SK-N-SH treated with all-trans-retinoic acid at 6 μM for 48 hours (cell line): ENCODE measurements at regions not wholly inside any gene's neighbourhood (a gene's known extent, or its start where the extent isn't known, plus 50 kb on each side); places are given as distances from the start of the nearest gene placed in this dataset.

Source experiments
- ATAC-seq: fragments of 200-7000 bp; cut with Tn5 transposase; 3 replicates; pipeline ENCODE4 v1.9.1; 2020; ENCODE audit warnings: mild to moderate bottlenecking, moderate library complexity
- ARNTL ChIP-seq: fragments of 450-650 bp; formaldehyde crosslinking; IDR thresholded peaks from 2 replicates; pipeline ENCODE4 v1.5.0; 2020; ENCODE audit warnings: low read depth, mild to moderate bottlenecking, moderate library complexity, borderline replicate concordance
- ESRRG ChIP-seq: fragments of 250-450 bp; sonication (Bioruptor Pico); IDR thresholded peaks from 2 replicates; pipeline ENCODE4 v1.6.1; 2021; ENCODE audit warnings: mild to moderate bottlenecking
- ISL1 ChIP-seq: fragments of 250-450 bp; sonication (Bioruptor Pico); IDR thresholded peaks from 2 replicates; pipeline ENCODE4 v2.1.2; 2022; ENCODE audit warnings: mild to moderate bottlenecking, moderate library complexity
- OSR1 ChIP-seq: fragments of 250-450 bp; sonication (Bioruptor Pico); IDR thresholded peaks from 2 replicates; pipeline ENCODE4 v1.8.0; 2022; ENCODE audit warnings: moderate library complexity, mild to moderate bottlenecking, inconsistent platforms
- PPARA ChIP-seq: fragments of 250-450 bp; sonication (Bioruptor Pico); IDR thresholded peaks from 2 replicates; pipeline ENCODE4 v1.5.0; 2020; ENCODE audit warnings: mild to moderate bottlenecking, borderline replicate concordance
- RARB ChIP-seq: fragments of 250-450 bp; sonication (Bioruptor Pico); IDR thresholded peaks from 2 replicates; pipeline ENCODE4 v1.8.0; 2021; ENCODE audit warnings: mild to moderate bottlenecking, moderate library complexity
- ZFP3 ChIP-seq: fragments of 250-450 bp; sonication (Bioruptor Pico); IDR thresholded peaks from 2 replicates; pipeline ENCODE4 v1.5.0; 2020; ENCODE audit warnings: mild to moderate bottlenecking, moderate library complexity
- ZFP30 ChIP-seq: fragments of 450-650 bp; formaldehyde crosslinking; IDR thresholded peaks from 2 replicates; pipeline ENCODE4 v1.5.0; 2022; ENCODE audit warnings: mild to moderate bottlenecking, moderate library complexity
- ZNF70 ChIP-seq: fragments of 450-650 bp; formaldehyde crosslinking; IDR thresholded peaks from 2 replicates; pipeline ENCODE4 v1.5.0; 2020; ENCODE audit warnings: mild to moderate bottlenecking, moderate library complexity
- ZNF8 ChIP-seq: fragments of 450-650 bp; formaldehyde crosslinking; IDR thresholded peaks from 2 replicates; pipeline ENCODE4 v1.5.0; 2020; ENCODE audit warnings: mild to moderate bottlenecking, moderate library complexity
- TF ChIP-seq, protein P1 (sequence below): fragments of 250-450 bp; sonication (Bioruptor Pico); IDR thresholded peaks from 2 replicates; pipeline ENCODE4 v1.8.0; 2020; ENCODE audit warnings: mild to moderate bottlenecking, moderate library complexity, borderline replicate concordance
- TF ChIP-seq, protein P2 (sequence below): fragments of 250-450 bp; sonication (Bioruptor Pico); IDR thresholded peaks from 2 replicates; pipeline ENCODE4 v1.5.1; 2020; ENCODE audit warnings: low read depth, mild to moderate bottlenecking, moderate library complexity
- TF ChIP-seq, protein P3 (sequence below): fragments of 250-450 bp; sonication (Bioruptor Pico); IDR thresholded peaks from 2 replicates; pipeline ENCODE4 v1.5.1; 2021; ENCODE audit warnings: mild to moderate bottlenecking, moderate library complexity
- TF ChIP-seq, protein P4 (sequence below): fragments of 250-450 bp; sonication (Bioruptor Pico); IDR thresholded peaks from 2 replicates; pipeline ENCODE4 v1.5.0; 2020; ENCODE audit warnings: mild to moderate bottlenecking, moderate library complexity

DNA sequence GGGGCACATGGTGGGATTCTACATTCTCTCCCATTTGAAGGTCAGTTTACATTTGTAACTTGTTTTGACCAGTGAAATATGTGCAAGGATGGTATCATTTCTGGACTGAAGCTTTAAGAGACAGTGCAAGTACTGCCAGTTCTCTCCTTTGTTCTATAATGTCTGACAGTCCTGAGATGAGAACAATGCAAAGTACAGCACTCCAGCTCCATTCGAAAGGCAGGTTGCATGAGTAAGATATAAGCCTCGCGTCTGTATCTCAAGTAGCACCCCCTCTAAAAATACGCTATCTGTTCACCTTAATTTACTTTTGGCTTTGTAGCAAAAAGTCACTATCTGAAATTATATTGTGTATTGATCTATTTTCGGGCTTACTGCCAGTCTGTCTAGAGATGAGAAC, 1122.2 kb upstream of the TMEM132C start:
- ATAC-seq = no peak
- TF ChIP-seq ARNTL (CRISPR knock-in tag) = no peak
- TF ChIP-seq ZFP30 (CRISPR knock-in tag) = no peak
- TF ChIP-seq, protein P1, sequence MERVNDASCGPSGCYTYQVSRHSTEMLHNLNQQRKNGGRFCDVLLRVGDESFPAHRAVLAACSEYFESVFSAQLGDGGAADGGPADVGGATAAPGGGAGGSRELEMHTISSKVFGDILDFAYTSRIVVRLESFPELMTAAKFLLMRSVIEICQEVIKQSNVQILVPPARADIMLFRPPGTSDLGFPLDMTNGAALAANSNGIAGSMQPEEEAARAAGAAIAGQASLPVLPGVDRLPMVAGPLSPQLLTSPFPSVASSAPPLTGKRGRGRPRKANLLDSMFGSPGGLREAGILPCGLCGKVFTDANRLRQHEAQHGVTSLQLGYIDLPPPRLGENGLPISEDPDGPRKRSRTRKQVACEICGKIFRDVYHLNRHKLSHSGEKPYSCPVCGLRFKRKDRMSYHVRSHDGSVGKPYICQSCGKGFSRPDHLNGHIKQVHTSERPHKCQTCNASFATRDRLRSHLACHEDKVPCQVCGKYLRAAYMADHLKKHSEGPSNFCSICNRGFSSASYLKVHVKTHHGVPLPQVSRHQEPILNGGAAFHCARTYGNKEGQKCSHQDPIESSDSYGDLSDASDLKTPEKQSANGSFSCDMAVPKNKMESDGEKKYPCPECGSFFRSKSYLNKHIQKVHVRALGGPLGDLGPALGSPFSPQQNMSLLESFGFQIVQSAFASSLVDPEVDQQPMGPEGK (CRISPR knock-in tag) = no peak
- TF ChIP-seq, protein P2, sequence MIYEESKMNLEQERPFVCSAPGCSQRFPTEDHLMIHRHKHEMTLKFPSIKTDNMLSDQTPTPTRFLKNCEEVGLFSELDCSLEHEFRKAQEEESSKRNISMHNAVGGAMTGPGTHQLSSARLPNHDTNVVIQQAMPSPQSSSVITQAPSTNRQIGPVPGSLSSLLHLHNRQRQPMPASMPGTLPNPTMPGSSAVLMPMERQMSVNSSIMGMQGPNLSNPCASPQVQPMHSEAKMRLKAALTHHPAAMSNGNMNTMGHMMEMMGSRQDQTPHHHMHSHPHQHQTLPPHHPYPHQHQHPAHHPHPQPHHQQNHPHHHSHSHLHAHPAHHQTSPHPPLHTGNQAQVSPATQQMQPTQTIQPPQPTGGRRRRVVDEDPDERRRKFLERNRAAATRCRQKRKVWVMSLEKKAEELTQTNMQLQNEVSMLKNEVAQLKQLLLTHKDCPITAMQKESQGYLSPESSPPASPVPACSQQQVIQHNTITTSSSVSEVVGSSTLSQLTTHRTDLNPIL (CRISPR knock-in tag) = no peak
- TF ChIP-seq, protein P3, sequence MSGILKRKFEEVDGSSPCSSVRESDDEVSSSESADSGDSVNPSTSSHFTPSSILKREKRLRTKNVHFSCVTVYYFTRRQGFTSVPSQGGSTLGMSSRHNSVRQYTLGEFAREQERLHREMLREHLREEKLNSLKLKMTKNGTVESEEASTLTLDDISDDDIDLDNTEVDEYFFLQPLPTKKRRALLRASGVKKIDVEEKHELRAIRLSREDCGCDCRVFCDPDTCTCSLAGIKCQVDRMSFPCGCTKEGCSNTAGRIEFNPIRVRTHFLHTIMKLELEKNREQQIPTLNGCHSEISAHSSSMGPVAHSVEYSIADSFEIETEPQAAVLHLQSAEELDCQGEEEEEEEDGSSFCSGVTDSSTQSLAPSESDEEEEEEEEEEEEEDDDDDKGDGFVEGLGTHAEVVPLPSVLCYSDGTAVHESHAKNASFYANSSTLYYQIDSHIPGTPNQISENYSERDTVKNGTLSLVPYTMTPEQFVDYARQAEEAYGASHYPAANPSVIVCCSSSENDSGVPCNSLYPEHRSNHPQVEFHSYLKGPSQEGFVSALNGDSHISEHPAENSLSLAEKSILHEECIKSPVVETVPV = no peak
- TF ChIP-seq ZFP3 (CRISPR knock-in tag) = no peak
- TF ChIP-seq ESRRG = no peak
- TF ChIP-seq ZNF8 (CRISPR knock-in tag) = no peak
- TF ChIP-seq OSR1 (CRISPR knock-in tag) = no peak
- no peak for TF ChIP-seq PPARA (CRISPR knock-in tag)
- TF ChIP-seq, protein P4, sequence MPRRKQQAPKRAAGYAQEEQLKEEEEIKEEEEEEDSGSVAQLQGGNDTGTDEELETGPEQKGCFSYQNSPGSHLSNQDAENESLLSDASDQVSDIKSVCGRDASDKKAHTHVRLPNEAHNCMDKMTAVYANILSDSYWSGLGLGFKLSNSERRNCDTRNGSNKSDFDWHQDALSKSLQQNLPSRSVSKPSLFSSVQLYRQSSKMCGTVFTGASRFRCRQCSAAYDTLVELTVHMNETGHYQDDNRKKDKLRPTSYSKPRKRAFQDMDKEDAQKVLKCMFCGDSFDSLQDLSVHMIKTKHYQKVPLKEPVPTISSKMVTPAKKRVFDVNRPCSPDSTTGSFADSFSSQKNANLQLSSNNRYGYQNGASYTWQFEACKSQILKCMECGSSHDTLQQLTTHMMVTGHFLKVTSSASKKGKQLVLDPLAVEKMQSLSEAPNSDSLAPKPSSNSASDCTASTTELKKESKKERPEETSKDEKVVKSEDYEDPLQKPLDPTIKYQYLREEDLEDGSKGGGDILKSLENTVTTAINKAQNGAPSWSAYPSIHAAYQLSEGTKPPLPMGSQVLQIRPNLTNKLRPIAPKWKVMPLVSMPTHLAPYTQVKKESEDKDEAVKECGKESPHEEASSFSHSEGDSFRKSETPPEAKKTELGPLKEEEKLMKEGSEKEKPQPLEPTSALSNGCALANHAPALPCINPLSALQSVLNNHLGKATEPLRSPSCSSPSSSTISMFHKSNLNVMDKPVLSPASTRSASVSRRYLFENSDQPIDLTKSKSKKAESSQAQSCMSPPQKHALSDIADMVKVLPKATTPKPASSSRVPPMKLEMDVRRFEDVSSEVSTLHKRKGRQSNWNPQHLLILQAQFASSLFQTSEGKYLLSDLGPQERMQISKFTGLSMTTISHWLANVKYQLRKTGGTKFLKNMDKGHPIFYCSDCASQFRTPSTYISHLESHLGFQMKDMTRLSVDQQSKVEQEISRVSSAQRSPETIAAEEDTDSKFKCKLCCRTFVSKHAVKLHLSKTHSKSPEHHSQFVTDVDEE = no peak
- no peak for TF ChIP-seq ZNF70 (CRISPR knock-in tag)
- no peak for TF ChIP-seq RARB (CRISPR knock-in tag)

DNA sequence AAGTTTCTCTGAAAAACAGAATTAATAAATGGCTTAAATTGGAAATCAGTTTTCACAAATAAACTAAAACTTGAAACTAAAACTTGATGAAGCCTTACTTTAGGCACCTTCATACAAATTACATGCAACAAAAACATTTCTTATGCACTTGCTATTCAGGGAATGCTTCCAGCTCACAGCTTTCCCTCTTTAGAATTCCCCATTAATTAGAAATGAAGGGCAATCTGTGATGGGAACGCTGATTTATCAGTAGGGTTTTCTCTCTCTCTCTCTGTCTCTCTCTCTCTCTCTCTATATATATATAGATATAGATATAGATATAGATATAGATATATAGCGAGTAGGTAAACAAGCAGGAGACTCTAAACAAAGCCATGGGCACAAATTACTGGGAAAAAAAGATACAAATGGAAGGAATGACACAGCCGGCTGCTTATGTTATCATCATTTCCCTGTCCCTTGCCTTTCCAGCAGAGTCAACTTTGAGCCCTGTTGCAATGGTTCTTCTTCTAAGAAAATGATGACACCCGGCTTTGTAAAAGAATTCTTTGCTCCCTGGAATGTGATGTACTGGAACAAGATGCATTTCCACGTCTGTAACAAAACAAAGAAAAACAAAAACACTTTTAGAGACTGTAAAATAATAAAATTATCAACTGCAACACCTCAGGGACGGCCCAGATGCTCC, 1121.6 kb upstream of the TMEM132C start:
- TF ChIP-seq PPARA (CRISPR knock-in tag) = no peak
- no peak for TF ChIP-seq ZNF70 (CRISPR knock-in tag)
- TF ChIP-seq, protein P2 (CRISPR knock-in tag) = no peak
- TF ChIP-seq, protein P4 = no peak
- TF ChIP-seq ISL1 (CRISPR knock-in tag) = no peak
- no peak for ATAC-seq

DNA sequence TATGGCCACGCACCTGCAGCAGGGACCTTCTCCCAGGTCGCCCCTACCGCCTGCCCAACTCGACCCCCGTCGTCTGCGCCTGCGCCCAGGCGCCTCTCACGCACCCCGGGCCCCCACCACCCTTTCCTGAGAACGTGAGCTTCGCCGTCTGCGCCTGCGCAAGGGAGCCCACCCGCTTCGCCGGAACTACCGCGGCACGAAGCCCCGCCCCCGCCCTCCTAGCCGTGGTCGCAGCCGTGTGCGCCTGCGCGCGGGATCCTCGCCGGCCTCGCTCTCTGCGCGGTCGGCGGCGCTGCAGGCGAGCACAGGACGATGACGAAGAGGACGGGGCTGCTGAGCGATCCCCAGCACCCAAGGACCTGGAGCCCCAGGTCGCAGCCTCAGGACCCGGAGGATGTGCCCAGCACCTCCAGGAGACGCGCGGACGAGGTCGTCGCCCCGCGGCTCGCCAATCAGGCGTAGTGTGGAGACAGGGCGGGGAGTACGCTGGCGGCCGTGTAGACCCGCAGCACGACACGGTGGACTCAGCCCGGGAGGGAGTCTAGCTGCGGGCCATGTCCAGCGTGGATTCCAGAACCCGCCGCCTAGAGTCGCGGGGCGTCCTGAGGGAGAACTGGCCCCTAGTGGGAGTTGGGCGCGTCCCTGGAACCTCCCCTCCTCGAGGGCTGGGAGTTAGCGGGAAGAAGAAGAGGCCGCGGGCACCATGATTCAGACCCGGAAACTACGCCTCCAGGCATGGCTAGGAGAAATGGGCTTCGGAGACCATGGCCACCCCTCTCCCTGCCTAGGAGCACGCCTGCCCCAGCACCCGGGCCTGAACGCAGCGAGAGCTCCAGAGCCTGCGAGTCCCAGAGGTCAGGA, 1120.8 kb upstream of the TMEM132C start:
- peak; percentile 92 for ATAC-seq
- TF ChIP-seq ZFP3 (CRISPR knock-in tag) = peak; percentile 91; the same call in 1 of the 2 replicates
- TF ChIP-seq, protein P2 (CRISPR knock-in tag) = no peak
